GM12891 (cell line): ENCODE measurements at regions not wholly inside any gene's neighbourhood (a gene's known extent, or its start where the extent isn't known, plus 50 kb on each side); places are given as distances from the start of the nearest gene placed in this dataset.

Experiments
- PAX5 ChIP-seq: IDR thresholded peaks from 2 replicates; pipeline ENCODE4 v1.6.1; 2011; ENCODE audit warnings: low read length, moderate library complexity, mild to moderate bottlenecking; ENCODE audit not compliant: insufficient read depth, severe bottlenecking
- POLR2A ChIP-seq: IDR thresholded peaks from 2 replicates; pipeline ENCODE4 v1.6.1; 2011; ENCODE audit warnings: low read depth, low read length, control low read depth
- POLR2AphosphoS5 ChIP-seq: IDR thresholded peaks from 2 replicates; pipeline ENCODE4 v1.6.1; 2011; ENCODE audit warnings: low read depth, low read length, control low read depth
- TAF1 ChIP-seq: IDR thresholded peaks from 2 replicates; pipeline ENCODE4 v1.6.1; 2011; ENCODE audit warnings: low read depth, low read length, control low read depth

GRCh38 chr18:75823471-75823870 lies 396.0 kb upstream of the SMIM21 start:
- no peak for TF ChIP-seq POLR2A
- no peak for TF ChIP-seq TAF1
- no peak for TF ChIP-seq PAX5
- TF ChIP-seq POLR2AphosphoS5 = no peak
